ENCODE measurements at regions not wholly inside any gene's neighbourhood (a gene's known extent, or its start where the extent isn't known, plus 50 kb on each side); places are given as distances from the start of the nearest gene placed in this dataset.

GRCh38 chr15:46329876-46330275, 695.0 kb downstream of the SQOR start:
- no peak for DNase-seq

DNA sequence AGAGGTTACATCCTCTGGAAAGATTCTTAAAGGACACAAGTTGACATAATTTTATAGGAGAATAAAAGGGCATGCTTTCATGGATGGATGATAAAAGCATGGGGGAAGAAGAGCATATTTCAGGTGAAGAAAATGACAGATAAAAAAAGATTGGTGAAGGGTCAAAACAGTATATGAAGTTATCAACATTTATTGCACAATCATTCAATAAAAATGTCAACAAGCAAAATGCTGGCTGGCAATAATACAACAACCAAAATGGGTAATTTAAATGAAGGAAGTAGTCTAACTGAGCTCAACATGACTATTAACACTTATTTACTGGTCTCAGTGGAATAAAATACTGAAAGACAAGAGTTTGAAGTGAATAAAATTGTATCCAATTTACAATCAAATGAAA, 696.7 kb downstream of the SQOR start:
- DNase-seq: no peak

- DNase-seq: no peak
These were observed 708.5 kb downstream of the SQOR start for GRCh38 chr15:46343196-46343935.

DNA sequence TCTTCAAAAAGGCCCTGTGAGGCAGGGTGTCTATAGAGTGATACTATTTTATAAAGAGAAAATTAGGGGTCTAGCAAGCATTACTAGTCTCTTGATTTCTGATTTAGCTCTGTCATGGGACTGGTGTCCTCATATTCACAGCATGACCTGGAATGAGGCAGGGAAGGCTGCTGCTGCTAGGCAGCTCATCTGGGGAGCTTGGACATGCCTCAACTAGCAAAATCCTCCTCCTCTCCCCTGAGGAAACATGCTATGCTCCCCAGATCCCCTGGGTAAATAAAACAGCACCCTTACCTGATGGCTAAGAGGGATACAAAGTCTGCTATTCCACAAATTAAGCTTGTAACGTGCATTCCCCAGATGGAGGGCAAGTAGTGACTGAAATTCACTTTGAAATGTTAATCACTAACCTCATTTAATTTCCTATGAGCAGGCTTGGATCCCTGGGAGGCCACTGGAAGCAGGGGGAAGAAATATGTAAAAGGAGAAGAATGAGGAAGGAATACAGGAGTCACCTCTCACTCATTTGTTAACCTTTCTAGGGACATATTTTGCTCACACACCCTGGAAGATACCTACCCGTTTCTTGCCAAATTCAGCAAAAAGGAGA, 709.4 kb downstream of the SQOR start:
- no peak for DNase-seq

- DNase-seq: peak; percentile 15
These were observed 710.1 kb downstream of the SQOR start for GRCh38 chr15:46344915-46345314.

DNA sequence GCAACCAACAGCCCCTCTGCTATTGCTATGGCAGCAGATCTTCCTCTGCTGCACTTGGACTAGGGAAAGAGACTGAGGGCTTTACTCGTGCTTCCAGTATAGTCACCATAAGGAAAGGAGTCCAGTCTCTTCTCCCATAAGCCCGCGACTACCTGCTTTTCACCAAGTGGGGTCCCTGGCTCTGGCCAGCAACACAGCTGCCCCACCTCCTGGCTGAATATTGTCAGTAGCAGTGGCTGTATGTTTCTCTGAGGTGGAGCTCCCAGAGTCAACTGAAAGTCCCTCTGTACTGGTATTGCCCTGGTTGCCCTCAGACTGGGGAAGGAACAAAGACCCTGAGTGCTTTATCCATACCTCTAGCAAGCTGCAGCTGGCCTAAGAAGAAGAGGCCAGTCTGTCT, 719.6 kb downstream of the SQOR start:
- no peak for DNase-seq

DNA sequence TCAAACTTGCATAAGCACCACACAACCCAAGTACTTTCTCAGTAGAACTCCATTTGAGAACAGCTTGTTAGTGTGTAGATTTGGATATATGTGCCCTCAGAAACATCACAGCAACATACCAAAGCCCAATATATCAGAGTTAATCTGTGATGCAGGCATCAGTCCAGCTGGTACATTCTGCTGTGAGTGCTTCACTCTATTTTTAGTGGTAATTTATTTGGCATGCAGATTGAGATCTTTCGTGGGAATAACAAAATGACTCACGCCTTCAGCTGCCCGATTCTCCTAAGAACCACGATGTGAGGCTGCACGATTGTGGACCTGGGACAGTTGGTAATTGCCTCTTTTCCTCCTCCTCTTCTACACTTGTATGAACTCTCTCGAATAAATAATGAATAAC, 730.7 kb downstream of the SQOR start:
- DNase-seq: no peak

GRCh38 chr15:46366360-46367007, 731.7 kb downstream of the SQOR start:
- DNase-seq: no peak

DNA sequence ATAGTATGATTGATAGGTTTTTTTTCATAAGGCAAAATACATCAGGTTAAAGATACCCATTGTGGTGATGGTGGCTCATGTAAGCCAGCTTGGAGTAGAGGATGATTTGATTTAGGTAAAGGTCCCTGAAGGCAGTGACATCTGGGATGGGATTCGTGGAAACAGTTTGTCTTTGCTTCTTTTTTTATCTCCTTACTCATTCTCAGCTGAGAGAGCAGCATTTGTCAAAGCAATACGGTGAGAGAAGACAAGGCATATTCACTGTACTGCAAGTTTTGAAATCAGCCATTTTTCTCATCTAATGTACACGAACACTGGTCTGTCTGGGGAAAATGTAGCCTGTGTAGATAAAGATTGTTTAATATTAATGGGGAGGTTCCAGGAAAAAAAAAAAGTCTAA, 749.1 kb downstream of the SQOR start:
- DNase-seq: no peak

- DNase-seq: no peak
These were observed 751.5 kb downstream of the SQOR start for GRCh38 chr15:46386356-46386755.

GRCh38 chr15:46389739-46390138, 754.9 kb downstream of the SQOR start:
- DNase-seq: no peak

- no peak for DNase-seq
These were observed 759.6 kb downstream of the SQOR start for GRCh38 chr15:46394463-46394862.

GRCh38 chr15:46408312-46408711, 773.5 kb downstream of the SQOR start:
- DNase-seq: no peak

DNA sequence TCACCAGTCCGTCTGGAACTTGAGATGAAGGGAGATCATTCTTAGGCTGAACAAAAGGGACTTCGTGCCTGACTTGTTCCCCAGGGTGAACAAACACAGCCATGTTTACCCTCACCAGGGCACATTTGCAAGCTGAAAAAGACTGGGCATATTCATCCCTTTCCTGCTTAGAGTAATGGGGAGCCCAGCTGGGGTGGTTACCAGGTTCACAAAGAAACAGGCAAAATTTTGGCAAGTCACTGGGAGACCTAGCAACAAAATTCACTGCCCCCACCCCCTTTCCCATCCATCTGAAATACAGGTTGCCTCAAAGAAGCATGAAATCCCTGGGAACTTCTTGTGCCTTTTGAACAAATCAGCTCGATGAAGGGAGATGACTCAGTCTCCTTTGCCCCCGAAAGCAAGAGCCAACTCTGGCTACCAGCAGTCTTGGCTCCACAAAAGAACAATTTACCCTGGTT, 775.0 kb downstream of the SQOR start:
- peak; percentile 17 for DNase-seq

GRCh38 chr15:46410705-46411104, 775.9 kb downstream of the SQOR start:
- DNase-seq: no peak

DNA sequence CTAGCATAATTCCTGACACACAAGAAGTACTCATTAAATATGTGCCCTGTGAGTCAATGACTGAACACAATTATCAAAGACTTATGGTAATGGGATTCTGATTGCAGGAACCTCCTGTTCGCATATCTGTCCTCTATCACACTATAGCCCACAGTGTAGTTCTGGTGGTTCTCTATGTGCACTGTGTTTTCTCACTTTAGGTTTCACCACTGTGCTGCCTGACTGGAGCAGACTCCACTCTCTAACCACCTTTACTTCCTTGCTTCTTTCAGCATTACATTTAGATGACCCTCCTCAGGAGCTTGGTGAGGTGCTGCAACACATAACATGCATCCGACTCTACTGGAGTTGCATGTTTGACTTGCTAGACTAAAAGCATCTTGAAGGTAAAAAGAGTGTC, 777.1 kb downstream of the SQOR start:
- no peak for DNase-seq

GRCh38 chr15:46413799-46414198, 779.0 kb downstream of the SQOR start:
- DNase-seq: no peak

DNA sequence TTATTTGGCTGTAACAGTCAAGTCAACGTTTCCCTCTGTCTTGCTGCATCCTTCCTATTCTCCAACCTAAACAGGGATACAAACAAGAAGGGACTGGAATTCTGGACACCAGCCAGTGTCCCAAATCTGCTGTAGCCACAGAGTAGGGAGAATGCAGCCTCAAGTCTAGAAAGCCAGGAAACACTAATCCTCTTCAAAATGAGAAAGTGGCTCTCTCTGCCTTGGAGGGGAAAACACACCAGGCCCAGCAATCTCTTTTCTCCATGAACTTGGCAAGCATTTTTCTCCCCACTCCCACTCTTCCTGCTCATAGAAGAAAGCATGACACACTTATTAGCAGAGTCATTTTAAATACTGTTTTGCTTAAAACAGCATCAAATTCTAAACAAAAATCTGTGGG, 781.7 kb downstream of the SQOR start:
- no peak for DNase-seq

DNA sequence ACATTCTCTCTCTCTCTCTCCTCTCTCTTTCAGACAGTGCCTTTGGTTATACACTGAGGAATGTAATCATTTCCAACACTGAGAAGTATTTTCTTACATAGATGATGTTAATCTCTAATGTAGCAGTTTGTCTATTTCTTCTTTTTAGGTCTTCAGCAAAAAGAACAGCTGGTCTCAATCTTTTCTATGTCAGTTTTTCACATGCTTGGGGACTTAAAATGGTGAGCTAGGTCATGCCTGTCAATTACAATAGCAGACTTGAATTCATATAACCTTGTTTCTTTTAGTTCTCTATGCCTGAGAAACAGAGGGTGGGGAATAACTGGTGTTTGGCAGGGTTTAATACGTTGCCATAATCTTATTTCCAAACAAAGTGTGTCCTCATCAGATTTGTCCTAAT, 786.2 kb downstream of the SQOR start:
- no peak for DNase-seq

GRCh38 chr15:46441294-46442062, 806.6 kb downstream of the SQOR start:
- DNase-seq: no peak

- no peak for DNase-seq
These were observed 807.4 kb downstream of the SQOR start for GRCh38 chr15:46442184-46442583.

DNA sequence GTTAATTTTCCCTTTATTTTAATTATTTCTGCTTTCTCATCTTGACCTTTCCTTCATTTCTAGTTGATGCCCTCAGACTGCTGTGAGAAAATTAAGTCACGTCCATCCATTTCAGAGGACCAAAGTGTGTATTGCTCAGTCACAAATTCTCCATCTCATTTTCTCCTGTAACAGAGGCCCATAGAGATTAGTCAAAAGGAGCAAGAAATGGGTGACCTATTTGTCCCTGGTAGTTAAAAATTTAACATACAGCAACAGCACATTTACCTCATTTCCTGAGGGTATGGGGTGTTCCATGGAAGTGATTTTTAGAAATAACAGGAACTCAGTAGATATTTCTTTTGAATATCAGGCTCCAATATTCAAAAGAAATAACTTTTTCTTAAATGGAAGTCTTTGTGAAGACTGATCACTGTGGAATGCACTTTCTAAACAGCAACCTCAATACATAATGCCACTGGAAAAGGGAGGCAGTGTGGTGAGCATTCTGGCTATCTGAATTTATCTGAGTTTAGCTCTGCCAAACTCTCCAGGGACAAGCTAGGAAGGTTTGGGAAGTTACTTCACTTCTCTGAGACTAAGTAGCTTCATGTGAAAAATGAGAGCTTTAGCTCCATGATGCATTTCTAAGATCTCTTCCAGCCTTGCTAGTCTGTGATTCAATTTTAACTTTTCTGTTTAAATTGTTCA, 808.2 kb downstream of the SQOR start:
- DNase-seq: no peak
